IMR-90 (cell line): ENCODE measurements at regions not wholly inside any gene's neighbourhood (a gene's known extent, or its start where the extent isn't known, plus 50 kb on each side); places are given as distances from the start of the nearest gene placed in this dataset.

Source experiments
- ATAC-seq: fragments of 200-7000 bp; cut with Tn5 transposase; 2 replicates; pipeline ENCODE4 v1.9.1; 2020; ENCODE audit warnings: low read depth, mild to moderate bottlenecking, moderate library complexity
- BruUV-seq: library from RNA; stranded (reverse); fragments of 400-500 nt; replicated peaks from 2 replicates; lab custom pipeline; 2021; lab: Mats Ljungman, UMichigan
- CTCF ChIA-PET: fragments of 300-600 bp; formaldehyde crosslinking; extraction: SDS; loops from one replicate; lab custom pipeline; 2021; ENCODE audit warnings: antibody characterized with exemption; lab: Yijun Ruan, JAX
- POLR2A ChIA-PET: fragments of 300-600 bp; sonication (Branson Sonifier 250); formaldehyde crosslinking; loops from one replicate; lab custom pipeline; 2022; ENCODE audit warnings: antibody characterized with exemption; ENCODE audit not compliant: unreplicated experiment; lab: Charles Lee
- DNase-seq: peaks from one replicate; pipeline ENCODE4 v3.0.0; 2013
- H2AFZ ChIP-seq: replicated peaks from 2 replicates; pipeline ENCODE3; 2013; ENCODE audit warnings: low read length, mild to moderate bottlenecking; ENCODE audit not compliant: poor library complexity
- H2AK5ac ChIP-seq: 2 replicates; pipeline ENCODE4 v1.6.1; 2013; ENCODE audit warnings: low read depth, low read length, inconsistent platforms
- H2AK9ac ChIP-seq: replicated peaks from 2 replicates; pipeline ENCODE3; 2013; ENCODE audit warnings: mild to moderate bottlenecking, low read depth, low read length, moderate library complexity; ENCODE audit not compliant: poor library complexity
- H2BK120ac ChIP-seq: 2 replicates; pipeline ENCODE4 v1.6.1; 2013; ENCODE audit warnings: low read depth, low read length, inconsistent platforms
- H2BK15ac ChIP-seq: 3 replicates; pipeline ENCODE4 v1.6.1; 2013; ENCODE audit warnings: low read depth, low read length, inconsistent platforms
- H2BK20ac ChIP-seq: 2 replicates; pipeline ENCODE4 v1.6.1; 2013; ENCODE audit warnings: low read depth, mild to moderate bottlenecking, inconsistent platforms, low read length, moderate library complexity
- H2BK5ac ChIP-seq: 2 replicates; pipeline ENCODE4 v1.6.1; 2013; ENCODE audit warnings: mild to moderate bottlenecking, low read depth, low read length, inconsistent platforms; ENCODE audit not compliant: poor library complexity, severe bottlenecking
- H3K14ac ChIP-seq: replicated peaks from 2 replicates; pipeline ENCODE4 v1.6.1; 2013; ENCODE audit warnings: low read depth, low read length, inconsistent platforms
- H3K18ac ChIP-seq: 2 replicates; pipeline ENCODE4 v1.6.1; 2013; ENCODE audit warnings: low read depth, low read length, control low read depth
- H3K23ac ChIP-seq: 2 replicates; pipeline ENCODE4 v1.6.1; 2013; ENCODE audit warnings: low read depth, low read length, inconsistent platforms
- H3K27ac ChIP-seq: 2 replicates; pipeline ENCODE4 v1.5.1; 2013; ENCODE audit warnings: mild to moderate bottlenecking, control low read depth, low read length; ENCODE audit not compliant: insufficient read depth
- H3K27me3 ChIP-seq: 2 replicates; pipeline ENCODE4 v1.6.1; 2013; ENCODE audit warnings: low read length; ENCODE audit not compliant: control insufficient read depth, insufficient read depth
- H3K36me3 ChIP-seq: 2 replicates; pipeline ENCODE4 v1.6.1; 2013; ENCODE audit warnings: low read length, mixed read lengths; ENCODE audit not compliant: control insufficient read depth, insufficient read depth
- H3K4ac ChIP-seq: 2 replicates; pipeline ENCODE4 v1.6.1; 2013; ENCODE audit warnings: low read depth, low read length, inconsistent platforms
- H3K4me1 ChIP-seq: 2 replicates; pipeline ENCODE4 v1.6.1; 2013; ENCODE audit warnings: low read length, mixed read lengths; ENCODE audit not compliant: control insufficient read depth, insufficient read depth
- H3K4me2 ChIP-seq: 2 replicates; pipeline ENCODE4 v1.6.1; 2013; ENCODE audit warnings: low read depth, mild to moderate bottlenecking, control low read depth, low read length, moderate library complexity
- H3K4me3 ChIP-seq: 2 replicates; pipeline ENCODE4 v1.5.1; 2013; ENCODE audit warnings: low read depth, mild to moderate bottlenecking, control low read depth, low read length, moderate library complexity; ENCODE audit not compliant: insufficient read depth
- H3K56ac ChIP-seq: 2 replicates; pipeline ENCODE4 v1.6.1; 2013; ENCODE audit warnings: low read length, inconsistent platforms; ENCODE audit not compliant: insufficient read depth; ENCODE audit errors: extremely low read depth
- H3K79me1 ChIP-seq, 2 experiments: 2 replicates each; pipeline ENCODE4 v1.6.1; 2013; ENCODE audit warnings: low read length in 2 of 2, inconsistent platforms in 1 of 2, low read depth in 1 of 2
- H3K9ac ChIP-seq: 2 replicates; pipeline ENCODE4 v1.6.1; 2013; ENCODE audit warnings: low read depth, low read length, control low read depth
- H3K9me1 ChIP-seq: 2 replicates; pipeline ENCODE4 v1.6.1; 2013; ENCODE audit warnings: low read length, inconsistent platforms; ENCODE audit not compliant: insufficient read depth
- H3K9me3 ChIP-seq: 2 replicates; pipeline ENCODE4 v1.6.1; 2013; ENCODE audit warnings: low read length; ENCODE audit not compliant: control insufficient read depth, insufficient read depth
- H4K20me1 ChIP-seq: 2 replicates; pipeline ENCODE4 v1.6.1; 2013; ENCODE audit warnings: low read length, inconsistent platforms; ENCODE audit not compliant: insufficient read depth
- H4K5ac ChIP-seq: 2 replicates; pipeline ENCODE4 v1.6.1; 2013; ENCODE audit warnings: mild to moderate bottlenecking, low read depth, low read length, control low read depth
- H4K8ac ChIP-seq, 2 experiments: 2 replicates each; pipeline ENCODE4 v1.6.1; 2013; ENCODE audit warnings: low read depth in 2 of 2, low read length in 2 of 2, control low read depth in 1 of 2, inconsistent platforms in 1 of 2
- H4K91ac ChIP-seq: 2 replicates; pipeline ENCODE4 v1.6.1; 2013; ENCODE audit warnings: low read depth, low read length, inconsistent platforms; ENCODE audit not compliant: insufficient read depth
- CEBPB ChIP-seq: IDR thresholded peaks from 2 replicates; pipeline ENCODE4 v1.6.1; 2012; ENCODE audit warnings: low read depth, low read length, improper control_type of control experiment
- CHD1 ChIP-seq: IDR thresholded peaks from 2 replicates; pipeline ENCODE4 v1.6.1; 2012; ENCODE audit warnings: low read depth, low read length, improper control_type of control experiment
- MAFK ChIP-seq: IDR thresholded peaks from 2 replicates; pipeline ENCODE4 v1.6.1; 2012; ENCODE audit warnings: low read depth, low read length, improper control_type of control experiment
- MAZ ChIP-seq: IDR thresholded peaks from 2 replicates; pipeline ENCODE4 v1.6.1; 2012; ENCODE audit warnings: low read depth, mild to moderate bottlenecking, low read length, improper control_type of control experiment, moderate library complexity, borderline replicate concordance
- SMC3 ChIP-seq: fragments of 150-350 bp; IDR thresholded peaks from 2 replicates; pipeline ENCODE4 v1.6.1; 2016; ENCODE audit warnings: low read depth, mild to moderate bottlenecking, antibody characterized with exemption, low read length, moderate library complexity
- WGBS, 2 experiments: methylation state at CpG; one replicate each; pipeline versions ENCODE4 v1.1.5 to v1.1.7; 2013; ENCODE audit warnings: missing lambda C conversion rate in 2 of 2; ENCODE audit not compliant: insufficient read length in 1 of 2; ENCODE audit errors: extremely low coverage in 2 of 2; 5-methylcytosine and 5-hydroxymethylcytosine counted together
- dilution Hi-C: fragments of 300-500 bp; cut with HindIII; formaldehyde crosslinking; loops from one replicate; pipeline ENCODE4 v1.14.3; 2018; ENCODE audit warnings: low sequenced_read_pairs; ENCODE audit not compliant: unreplicated experiment
- in situ Hi-C: fragments of 300-500 bp; cut with MboI; formaldehyde crosslinking; loops from 3 replicates; pipeline ENCODE4 v1.14.3; 2019; ENCODE audit warnings: low sequenced_read_pairs, inconsistent platforms, mixed read lengths
- intact Hi-C: fragments of 100-400 bp; cut with micrococcal nuclease; formaldehyde crosslinking; loops from 2 replicates; pipeline ENCODE4 v1.10.0; 2022

DNA sequence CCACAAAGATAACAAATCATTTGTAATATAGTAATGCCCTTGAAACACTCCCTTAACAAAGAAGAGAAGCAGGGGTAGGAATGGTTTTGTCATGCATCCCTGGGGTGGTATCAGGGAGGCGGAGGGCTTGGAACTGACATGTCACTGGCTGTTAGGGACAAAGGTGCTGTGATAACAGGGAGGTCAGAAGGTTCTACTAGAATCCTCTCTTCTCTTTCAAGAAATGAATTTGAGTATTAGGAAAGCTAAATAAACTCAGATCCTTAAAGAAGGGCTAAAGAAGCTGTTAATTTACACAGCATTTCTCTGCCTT lies 65.4 kb upstream of the ADAMTS18 start:
- Histone ChIP-seq H2AK9ac (no peak overlapping the region), H3K14ac (no peak overlapping the region), H3K4ac (no peak overlapping the region), H2BK5ac (no peak overlapping the region), H2AK5ac (no peak overlapping the region), H4K20me1 (no peaks in the 10 kb centered on the region), H2BK15ac (no peak overlapping the region), H3K9me1 (no peaks in the 10 kb centered on the region), H3K9me3 (no peaks in the 10 kb centered on the region), H3K9ac (no peak overlapping the region), H2BK120ac (no peak overlapping the region), H4K5ac (no peak overlapping the region), H3K4me3 (no peak overlapping the region), H3K56ac (no peak overlapping the region), H3K4me2 (no peak overlapping the region), H4K91ac (no peak overlapping the region), H2BK20ac (no peak overlapping the region), H3K27ac (no peak overlapping the region), H3K36me3 (no peaks in the 10 kb centered on the region), H2AFZ (no peak overlapping the region), H3K79me1 (no peaks in the 10 kb centered on the region), H3K18ac (no peak overlapping the region), H4K8ac (no peak overlapping the region), H3K23ac (no peak overlapping the region), H3K4me1 (no peaks in the 10 kb centered on the region), H3K27me3 (no peaks in the 10 kb centered on the region)
- DNase-seq = no peak
- POLR2A ChIA-PET = no interaction called here
- intact Hi-C loops (no loop called here), dilution Hi-C loops (no loop called here), in situ Hi-C loops (no loop called here)
- CTCF ChIA-PET = no interaction called here
- no TSS peak for BruUV-seq
- TF ChIP-seq CHD1 (no peak), MAFK (no peak), MAZ (no peak), SMC3 (no peak), CEBPB (no peak)
- no CpG with 5 or more reads among the region's 1 CpG for WGBS, 2 experiments
- no peak for ATAC-seq
